ENCODE measurements at regions not wholly inside any gene's neighbourhood (a gene's known extent, or its start where the extent isn't known, plus 50 kb on each side); places are given as distances from the start of the nearest gene placed in this dataset.

- TF ChIP-seq POLR2AphosphoS5 (IDR thresholded peaks at IDR 0.05; ENCODE audit: low read depth): no peak
- TF ChIP-seq CTCF (conservative IDR thresholded peaks at IDR 0.05; ENCODE audit: low read depth in 2 of 2): no peak
- no peak for TF ChIP-seq EZH2 (IDR thresholded peaks at IDR 0.05; ENCODE audit: low read depth, unreplicated experiment)
- TF ChIP-seq JUNB (IDR thresholded peaks at IDR 0.05; ENCODE audit: unreplicated experiment): no peak
- no peak for TF ChIP-seq EZH2phosphoT487 (IDR thresholded peaks at IDR 0.05; ENCODE audit: unreplicated experiment)
Measured at GRCh38 chr3:31038086-31038739, 143.8 kb upstream of the GADL1 start.
